ENCODE measurements at regions not wholly inside any gene's neighbourhood (a gene's known extent, or its start where the extent isn't known, plus 50 kb on each side); places are given as distances from the start of the nearest gene placed in this dataset.

DNA sequence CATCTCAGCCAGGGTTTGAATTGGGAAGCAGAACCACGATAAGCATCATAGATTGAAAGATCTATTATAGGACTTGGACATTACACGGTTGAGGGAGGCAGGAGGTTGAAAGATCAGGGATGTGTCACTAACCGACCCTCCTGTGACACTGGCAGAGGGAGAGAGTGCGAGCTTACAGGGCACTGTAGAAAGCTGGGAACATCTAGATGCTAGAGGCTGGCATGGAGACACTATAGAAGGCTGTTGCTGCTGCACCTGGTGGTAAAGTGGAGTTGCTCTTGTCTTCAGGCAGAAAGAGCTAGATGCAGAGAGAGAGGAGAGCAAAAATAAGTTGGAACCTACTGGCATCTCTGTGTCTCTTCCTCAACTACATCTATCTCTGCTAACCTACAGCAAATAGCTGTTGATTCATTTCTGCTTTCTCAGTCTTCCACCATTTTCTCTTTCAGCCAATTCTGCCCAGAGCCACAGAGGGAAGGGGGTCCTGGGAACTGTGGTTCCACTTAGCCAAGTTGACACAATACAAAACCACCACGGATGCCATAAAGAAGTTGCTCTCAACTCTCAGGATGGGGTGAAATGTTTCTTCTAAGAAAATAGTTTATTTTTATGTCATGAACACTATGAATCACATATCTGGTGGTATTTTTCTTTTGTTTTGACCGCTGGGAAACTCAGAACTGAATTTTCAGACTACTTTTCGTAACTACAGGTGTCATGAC is 155.9 kb downstream of the ZNF281 start:
- DNase-seq (ENCODE audit: low read depth in 2 of 2) = peak; percentile 13 to 17

- DNase-seq (ENCODE audit: low read depth in 2 of 2) = no peak
Observed at GRCh38 chr1:200252531-200252930, 157.3 kb downstream of the ZNF281 start.

DNA sequence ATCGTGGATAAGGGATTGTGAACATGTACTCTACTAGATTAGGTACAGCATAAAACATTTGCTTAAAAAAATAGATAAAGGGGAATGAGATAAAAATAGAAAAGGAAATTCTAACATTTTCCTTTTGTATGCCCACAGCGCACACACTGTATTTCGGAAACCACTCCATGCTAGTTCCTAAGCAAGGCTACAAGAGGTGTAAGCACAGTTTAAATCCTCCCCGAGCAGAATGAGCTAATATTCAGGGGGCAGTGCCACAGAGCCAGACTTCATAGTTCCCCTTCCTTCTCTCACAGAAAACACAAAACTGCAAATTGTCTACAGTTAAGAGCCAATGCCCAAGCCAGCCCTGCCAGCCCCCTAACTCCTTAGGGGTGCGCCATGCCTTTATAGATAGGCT is 159.4 kb downstream of the ZNF281 start:
- no peak for DNase-seq (ENCODE audit: low read depth in 2 of 2)

DNA sequence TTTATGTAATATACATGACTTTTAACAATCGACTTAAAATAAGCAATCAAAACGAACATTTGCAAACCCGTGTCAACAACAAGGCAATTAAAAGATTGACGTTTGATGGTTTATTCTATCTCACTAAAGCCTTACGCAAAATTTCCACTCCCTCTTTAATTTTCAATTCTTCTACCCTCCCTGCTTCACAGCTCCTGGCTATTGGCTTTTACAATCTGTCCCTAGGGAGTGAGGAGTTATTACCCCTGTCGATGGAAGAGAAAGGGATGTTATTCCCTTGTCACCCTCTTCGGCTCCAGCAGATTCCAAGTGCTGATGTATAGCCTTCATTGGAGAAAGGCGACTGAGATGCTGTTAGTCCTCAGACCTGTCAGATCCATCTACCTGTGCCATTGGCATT is 161.3 kb downstream of the ZNF281 start:
- DNase-seq (ENCODE audit: low read depth in 2 of 2) = no peak

- no peak for DNase-seq (ENCODE audit: low read depth in 2 of 2)
Observed at GRCh38 chr1:200247518-200247917, 162.3 kb downstream of the ZNF281 start.

- no peak for DNase-seq (ENCODE audit: low read depth in 2 of 2)
Observed at GRCh38 chr1:200245473-200245872, 164.4 kb downstream of the ZNF281 start.

- DNase-seq (ENCODE audit: low read depth in 2 of 2) = no peak
Observed at GRCh38 chr1:200243042-200243437, 166.8 kb downstream of the ZNF281 start.

DNA sequence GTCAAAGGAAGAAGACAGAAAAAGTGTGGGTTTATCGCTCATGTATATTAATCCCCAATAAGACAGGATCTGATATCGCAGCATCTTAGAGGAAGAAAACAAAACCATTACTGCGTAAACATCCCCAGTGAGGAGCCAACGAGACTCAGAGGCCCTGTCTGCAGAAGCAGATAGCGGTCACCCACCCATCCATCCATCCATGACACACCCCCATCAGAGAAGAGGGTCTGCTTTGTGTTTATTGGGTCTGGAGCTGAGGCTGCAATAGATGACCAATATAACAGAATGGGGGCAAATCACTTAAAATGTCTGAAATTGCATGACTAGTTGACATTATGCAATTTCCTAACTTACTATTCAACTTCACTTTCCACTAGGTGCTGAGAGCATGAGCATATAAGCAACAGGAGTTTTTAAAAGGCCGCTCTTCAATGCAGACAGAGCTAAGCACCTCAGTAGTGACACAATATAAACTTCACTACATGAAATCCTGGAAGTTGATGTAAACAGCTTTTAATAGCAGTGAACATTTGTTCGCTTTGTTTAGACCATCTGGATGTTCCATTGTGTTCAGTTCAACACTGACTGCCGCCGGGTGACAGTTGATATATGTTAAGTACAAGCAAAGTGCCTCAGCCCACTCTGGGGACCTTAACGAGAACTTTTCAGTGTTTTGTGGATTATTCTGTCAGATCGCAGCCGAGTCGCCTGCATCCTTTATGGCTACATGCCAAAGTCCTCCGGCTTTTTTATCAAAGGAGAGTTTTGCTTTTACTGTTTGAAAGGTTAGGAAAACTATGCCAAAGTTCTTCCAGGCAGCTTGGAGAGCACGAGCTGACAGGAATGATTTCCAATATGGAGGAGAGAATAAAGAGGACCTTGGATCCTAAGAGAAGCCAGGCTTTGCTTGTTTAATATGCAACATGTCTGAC is 167.5 kb downstream of the ZNF281 start:
- DNase-seq (ENCODE audit: low read depth in 2 of 2) = no peak

GRCh38 chr1:200240656-200241055 is 169.2 kb downstream of the ZNF281 start:
- DNase-seq (ENCODE audit: low read depth in 2 of 2) = no peak

GRCh38 chr1:200238311-200238710 is 171.5 kb downstream of the ZNF281 start:
- no peak for DNase-seq (ENCODE audit: low read depth in 2 of 2)

DNA sequence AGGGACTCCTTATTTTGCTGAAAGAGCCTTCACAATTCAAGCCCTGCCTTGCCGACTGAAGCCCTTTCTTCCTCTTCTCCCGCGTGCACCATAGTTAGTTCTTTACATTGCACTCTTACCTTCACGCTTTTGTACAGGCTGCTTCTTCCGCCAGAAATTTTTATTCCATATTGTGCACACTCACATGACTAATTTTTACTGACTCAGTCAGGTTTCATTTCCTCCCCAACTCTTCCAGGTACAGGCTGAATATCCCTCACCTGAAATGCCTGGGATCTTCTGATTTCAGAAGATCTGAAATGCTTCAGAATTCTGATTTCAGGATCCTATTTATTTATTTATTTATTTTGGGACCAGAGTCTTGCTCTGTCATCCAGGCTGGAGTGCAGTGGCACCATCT is 172.8 kb downstream of the ZNF281 start:
- no peak for DNase-seq (ENCODE audit: low read depth in 2 of 2)

DNA sequence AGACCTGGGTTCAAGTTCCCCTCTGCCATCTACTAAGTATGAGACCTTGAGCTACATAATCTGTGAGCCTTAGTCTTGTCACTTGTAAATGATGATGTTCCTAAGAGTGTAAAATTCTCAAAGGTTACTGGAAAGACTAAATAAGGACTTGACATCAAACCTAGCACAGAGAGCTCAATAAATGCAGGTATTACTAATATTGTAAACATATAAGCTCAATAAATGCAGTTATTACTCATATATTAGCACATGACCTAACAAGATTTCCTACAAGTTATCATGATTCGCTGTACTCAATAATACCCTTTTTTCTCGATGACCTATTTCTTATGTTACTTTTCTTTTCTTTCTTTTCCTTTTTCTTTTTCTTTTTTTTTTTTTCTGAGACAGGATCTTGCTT is 174.9 kb downstream of the ZNF281 start:
- no peak for DNase-seq (ENCODE audit: low read depth in 2 of 2)

GRCh38 chr1:200233393-200233792 is 176.4 kb downstream of the ZNF281 start:
- no peak for DNase-seq (ENCODE audit: low read depth in 2 of 2)

- DNase-seq (ENCODE audit: low read depth in 2 of 2) = no peak
Observed at GRCh38 chr1:200231787-200232231, 178.0 kb downstream of the ZNF281 start.

GRCh38 chr1:200230671-200231070 is 179.2 kb downstream of the ZNF281 start:
- DNase-seq (ENCODE audit: low read depth in 2 of 2) = no peak

- DNase-seq (ENCODE audit: low read depth in 2 of 2) = no peak
Observed at GRCh38 chr1:200228486-200228885, 181.3 kb downstream of the ZNF281 start.

GRCh38 chr1:200228081-200228480 is 181.8 kb downstream of the ZNF281 start:
- DNase-seq (ENCODE audit: low read depth in 2 of 2) = no peak
